Activated CD4-positive, alpha-beta memory T cell treated with anti-CD3 and anti-CD28 coated beads for 36 hours (primary cell): ENCODE measurements at regions not wholly inside any gene's neighbourhood (a gene's known extent, or its start where the extent isn't known, plus 50 kb on each side); places are given as distances from the start of the nearest gene placed in this dataset.

Experiments
- CTCF ChIA-PET: fragments of 350-600 bp; sonication (Branson Sonifier 250); formaldehyde crosslinking; loops from one replicate; lab custom pipeline; 2021; ENCODE audit warnings: antibody characterized with exemption, inconsistent platforms; lab: Charles Lee
- POLR2A ChIA-PET: fragments of 350-600 bp; sonication (Branson Sonifier 250); formaldehyde crosslinking; loops from one replicate; lab custom pipeline; 2021; ENCODE audit warnings: antibody characterized with exemption; lab: Charles Lee
- DNase-seq: peaks from one replicate; pipeline ENCODE4 v3.0.0-alpha.2; 2020
- H3K27ac Mint-ChIP-seq: one replicate; pipeline ENCODE4 v1.8.0; 2021; ENCODE audit warnings: mixed read lengths
- H3K27me3 Mint-ChIP-seq: one replicate; pipeline ENCODE4 v1.8.0; 2021; ENCODE audit warnings: mixed read lengths
- H3K36me3 Mint-ChIP-seq: one replicate; pipeline ENCODE4 v1.8.0; 2021; ENCODE audit warnings: mixed read lengths
- H3K4me1 Mint-ChIP-seq: one replicate; pipeline ENCODE4 v1.8.0; 2021; ENCODE audit warnings: low read depth, mixed read lengths
- H3K4me3 Mint-ChIP-seq: one replicate; pipeline ENCODE4 v1.8.0; 2021; ENCODE audit warnings: mild to moderate bottlenecking, mixed read lengths
- H3K9me3 Mint-ChIP-seq: one replicate; pipeline ENCODE4 v1.8.0; 2021; ENCODE audit warnings: mixed read lengths
- intact Hi-C: fragments of 100-400 bp; cut with micrococcal nuclease; formaldehyde crosslinking; loops from one replicate; pipeline ENCODE4 v1.15.1; 2023

DNA sequence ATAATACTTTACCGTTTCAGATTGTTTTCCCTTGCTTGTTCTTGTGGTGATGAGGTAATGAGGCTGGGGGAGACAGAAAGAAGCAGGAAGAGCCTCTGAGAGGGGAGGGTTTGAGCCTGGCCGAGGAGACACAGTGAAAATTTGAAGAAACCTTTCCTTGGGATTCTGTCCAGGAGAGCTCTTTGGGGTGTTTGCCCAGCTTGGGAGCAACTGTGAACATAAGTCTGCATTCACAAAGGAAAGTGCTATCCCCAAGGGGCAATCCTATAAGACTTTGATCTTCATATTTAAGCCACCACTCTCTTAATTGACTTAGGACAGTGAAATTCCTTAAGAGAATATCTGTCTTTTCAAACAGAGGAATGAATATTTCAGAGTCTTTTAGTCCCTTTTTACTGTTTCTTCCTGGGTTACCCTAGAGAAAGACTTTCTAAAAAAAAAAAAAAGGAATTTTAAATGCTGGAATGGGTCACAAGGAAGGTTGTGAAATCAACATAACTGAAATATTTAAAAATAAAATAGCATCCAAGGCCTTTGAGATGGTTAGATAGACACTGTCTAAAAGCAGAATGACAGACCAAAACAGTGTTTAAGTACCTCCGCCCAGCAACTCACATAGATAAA is 52.5 kb upstream of the STAM2 start:
- H3K9me3 Mint-ChIP-seq: no peaks in the 10 kb centered on the region
- H3K27me3 Mint-ChIP-seq: peaks cover 1% of the 10 kb centered on the region
- H3K36me3 Mint-ChIP-seq: no peaks in the 10 kb centered on the region
- ChIA-PET CTCF (no interaction called here), POLR2A (no interaction called here)
- no peak overlapping the region for H3K27ac Mint-ChIP-seq
- no peak overlapping the region for H3K4me3 Mint-ChIP-seq
- H3K4me1 Mint-ChIP-seq: no peaks in the 10 kb centered on the region
- intact Hi-C loops: no loop called here
- DNase-seq: no peak

DNA sequence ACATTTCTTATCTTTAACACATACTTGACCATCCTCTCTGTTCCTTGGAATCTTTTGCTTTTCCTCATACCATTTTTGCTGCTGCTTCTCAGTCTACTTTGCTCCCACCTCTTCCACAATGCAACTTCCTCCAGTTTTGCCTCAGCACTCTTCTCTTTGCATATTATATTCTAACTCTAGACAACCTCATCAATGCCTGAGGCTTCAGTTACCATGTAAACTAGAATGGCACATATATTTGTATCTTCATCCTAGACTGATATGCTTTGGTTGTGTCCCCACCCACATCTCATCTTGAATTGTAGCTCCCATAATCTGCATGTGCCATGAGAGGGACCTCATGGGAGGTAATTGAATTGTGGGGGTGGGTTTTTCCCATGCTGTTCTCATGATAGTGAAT is 55.9 kb upstream of the STAM2 start:
- no peaks in the 10 kb centered on the region for H3K4me1 Mint-ChIP-seq
- ChIA-PET CTCF (no interaction called here), POLR2A (no interaction called here)
- no peak overlapping the region for H3K27ac Mint-ChIP-seq
- no peak overlapping the region for H3K4me3 Mint-ChIP-seq
- no peaks in the 10 kb centered on the region for H3K36me3 Mint-ChIP-seq
- DNase-seq: no peak
- no peaks in the 10 kb centered on the region for H3K9me3 Mint-ChIP-seq
- intact Hi-C loops: no loop called here
- H3K27me3 Mint-ChIP-seq: peaks cover 1% of the 10 kb centered on the region

DNA sequence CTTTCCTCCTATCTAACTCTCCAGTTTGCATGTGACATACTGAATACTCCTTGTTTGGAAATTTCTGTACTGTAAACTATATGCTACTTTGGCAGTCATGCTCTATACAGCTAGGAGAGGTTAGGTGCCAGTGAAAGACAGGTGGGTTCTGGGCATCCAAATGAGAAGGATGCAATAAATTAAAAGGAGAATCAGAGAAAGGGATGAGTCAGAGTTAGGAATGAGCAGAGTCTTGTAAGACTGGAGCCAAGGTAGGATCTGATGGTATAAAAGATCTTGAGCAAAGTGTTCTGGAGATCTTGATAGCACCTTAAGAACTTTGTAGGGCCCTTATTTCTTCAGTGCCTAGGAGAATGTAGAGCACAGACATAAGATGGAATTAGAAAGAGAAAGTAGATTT is 58.7 kb upstream of the STAM2 start:
- no peaks in the 10 kb centered on the region for H3K4me1 Mint-ChIP-seq
- ChIA-PET POLR2A (no interaction called here), CTCF (no interaction called here)

DNA sequence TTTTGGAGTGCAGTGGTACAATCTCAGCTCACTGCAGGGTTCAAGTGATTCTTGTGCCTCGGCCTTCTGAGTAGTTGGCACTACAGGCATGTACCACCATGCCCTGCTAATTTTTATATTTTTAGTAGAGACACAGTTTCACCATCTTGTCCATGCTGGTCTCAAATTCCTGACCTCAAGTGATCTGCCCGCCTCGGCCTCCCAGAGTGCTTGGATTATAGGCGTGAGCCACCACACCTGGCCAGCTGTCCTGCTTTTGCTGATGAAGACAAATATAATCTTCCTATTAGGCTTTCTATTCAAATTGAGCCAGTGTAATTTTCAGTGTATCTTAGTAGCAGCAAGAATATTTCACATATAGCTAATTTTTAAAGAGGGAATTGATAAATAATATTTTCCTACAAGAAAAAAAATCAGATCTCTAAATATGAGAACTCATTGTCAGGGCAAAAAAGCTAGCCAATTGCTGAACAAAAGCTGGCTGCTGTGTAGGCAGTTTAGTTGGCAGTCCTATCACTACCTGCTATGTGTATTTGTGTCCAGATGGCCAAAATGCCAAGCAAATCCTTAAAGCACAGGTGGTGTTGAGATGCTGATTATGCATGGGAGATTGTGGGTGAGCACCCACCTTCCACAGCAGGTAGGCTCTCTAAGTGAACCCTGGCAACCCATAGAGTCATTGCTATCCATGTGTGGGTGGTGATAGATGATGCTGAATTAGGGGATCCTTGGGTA is 60.8 kb upstream of the STAM2 start:
- no peak for DNase-seq
- H3K9me3 Mint-ChIP-seq: peaks cover 12% of the 10 kb centered on the region
- CTCF ChIA-PET: no interaction called here

More for the DNA sequence above, 58.7 kb upstream of the STAM2 start:
- Mint-ChIP-seq H3K27ac (no peak overlapping the region), H3K27me3 (no peaks in the 10 kb centered on the region), H3K36me3 (no peaks in the 10 kb centered on the region), H3K4me3 (no peak overlapping the region), H3K9me3 (no peaks in the 10 kb centered on the region)
- DNase-seq: no peak
- intact Hi-C loops: no loop called here

DNA sequence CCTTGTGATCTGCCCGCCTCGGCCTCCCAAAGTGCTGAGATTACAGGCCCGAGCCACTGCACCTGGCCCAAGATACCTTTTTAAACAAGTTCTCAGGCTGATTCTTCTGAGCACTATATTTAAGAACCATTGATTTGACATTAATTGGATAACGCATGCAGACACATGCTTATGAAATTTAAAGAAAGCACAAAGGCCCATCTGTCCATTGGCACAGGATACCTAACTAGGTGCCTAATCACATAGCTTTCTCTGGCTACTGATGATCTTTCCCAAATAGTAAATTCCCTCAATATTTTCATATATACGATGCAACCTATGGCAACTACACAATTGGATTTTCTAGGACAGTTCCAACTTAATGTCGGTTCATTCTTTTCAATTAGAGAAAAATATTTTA is 62.5 kb upstream of the STAM2 start:
- no peak overlapping the region for H3K4me3 Mint-ChIP-seq
- H3K4me1 Mint-ChIP-seq: no peaks in the 10 kb centered on the region

More for the DNA sequence above, 60.8 kb upstream of the STAM2 start:
- no peaks in the 10 kb centered on the region for H3K4me1 Mint-ChIP-seq
- H3K27ac Mint-ChIP-seq: no peak overlapping the region
- no peaks in the 10 kb centered on the region for H3K36me3 Mint-ChIP-seq
- POLR2A ChIA-PET: no interaction called here
- intact Hi-C loops: no loop called here
- no peak overlapping the region for H3K4me3 Mint-ChIP-seq
- H3K27me3 Mint-ChIP-seq: no peaks in the 10 kb centered on the region

DNA sequence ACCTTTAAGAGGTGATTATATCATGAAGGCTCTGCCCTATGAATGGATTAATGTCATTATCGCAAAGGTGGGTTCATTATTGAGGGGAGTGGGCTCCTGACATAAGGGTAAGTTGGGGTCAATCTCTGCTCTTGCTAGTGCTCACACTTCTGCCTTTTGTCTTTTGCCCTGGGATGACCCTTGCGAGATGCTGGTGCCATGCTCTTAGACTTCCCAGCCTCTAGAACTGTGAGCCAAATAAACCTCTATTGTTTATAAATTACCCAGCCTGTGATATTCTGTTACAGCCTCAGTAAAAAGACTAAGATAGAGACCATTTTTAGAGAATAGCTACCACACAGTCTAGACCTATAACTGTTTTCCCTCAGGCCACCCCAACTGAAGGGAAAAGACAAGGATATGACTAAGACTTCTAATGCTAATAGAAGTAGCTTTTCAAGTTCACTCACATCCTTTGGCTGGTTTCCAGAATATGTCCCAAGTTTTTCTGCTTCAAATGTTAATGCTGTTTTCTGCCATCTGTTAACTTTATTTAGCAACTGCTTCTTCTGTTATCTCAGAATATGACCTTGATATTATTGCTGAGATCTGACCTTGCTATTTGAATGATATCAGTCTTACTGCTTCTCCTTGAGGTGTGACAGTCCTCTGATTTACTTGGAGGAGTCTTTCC is 65.1 kb upstream of the STAM2 start:
- Mint-ChIP-seq H3K36me3 (no peaks in the 10 kb centered on the region), H3K4me3 (no peak overlapping the region), H3K4me1 (no peaks in the 10 kb centered on the region), H3K9me3 (peaks cover 12% of the 10 kb centered on the region), H3K27ac (no peak overlapping the region), H3K27me3 (no peaks in the 10 kb centered on the region)
- no peak for DNase-seq
- ChIA-PET POLR2A (no interaction called here), CTCF (interaction anchor here (0.6 kb wide), 1 partner anchor 15 kb away, joined by 4 read pairs; no protein-coding TSS in a partner anchor)
- intact Hi-C loops: no loop called here

More for the DNA sequence above, 62.5 kb upstream of the STAM2 start:
- no peak overlapping the region for H3K27ac Mint-ChIP-seq
- peaks cover 12% of the 10 kb centered on the region for H3K9me3 Mint-ChIP-seq
- no peak for DNase-seq
- intact Hi-C loops: no loop called here
- no peaks in the 10 kb centered on the region for H3K36me3 Mint-ChIP-seq
- ChIA-PET CTCF (no interaction called here), POLR2A (no interaction called here)
- no peaks in the 10 kb centered on the region for H3K27me3 Mint-ChIP-seq

DNA sequence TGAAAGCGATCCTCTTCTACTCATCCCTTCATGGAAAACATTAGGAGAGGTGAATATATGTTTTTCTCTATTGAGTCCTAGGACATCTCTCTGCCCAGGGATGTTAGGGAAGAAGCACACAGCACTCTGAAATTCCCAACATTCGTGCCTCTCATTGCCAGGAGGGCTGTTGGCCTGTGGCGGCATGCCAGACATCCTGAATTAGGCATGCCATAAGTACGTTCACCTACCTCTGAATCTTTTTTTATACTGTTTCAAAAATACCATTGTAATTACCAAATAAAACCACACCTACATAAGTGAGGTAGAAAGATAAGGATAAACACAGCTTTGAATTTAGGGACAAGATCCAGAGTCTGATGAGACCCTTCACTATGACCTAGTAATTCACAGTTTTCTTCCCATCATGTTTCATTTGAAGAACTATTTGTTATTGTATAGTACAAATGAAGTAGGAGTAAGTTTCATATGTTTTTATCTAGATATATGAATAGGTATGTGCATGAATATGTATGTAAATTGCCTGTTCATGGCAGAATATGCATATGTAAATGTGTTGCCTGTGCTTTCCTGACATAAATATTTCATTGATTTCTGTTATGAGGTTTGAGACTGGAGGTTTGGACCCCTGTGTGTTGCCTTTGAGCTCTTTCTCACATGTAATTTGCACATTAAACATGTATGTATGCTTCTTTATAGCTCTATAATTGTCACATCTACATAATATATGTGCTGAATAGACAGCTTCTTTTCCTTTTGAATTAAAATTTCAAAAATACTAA is 66.6 kb upstream of the STAM2 start:
- ChIA-PET POLR2A (no interaction called here), CTCF (no interaction called here)
- no peak for DNase-seq
- no peaks in the 10 kb centered on the region for H3K4me1 Mint-ChIP-seq
- H3K36me3 Mint-ChIP-seq: no peaks in the 10 kb centered on the region
- H3K4me3 Mint-ChIP-seq: no peak overlapping the region
- H3K27me3 Mint-ChIP-seq: no peaks in the 10 kb centered on the region
- H3K9me3 Mint-ChIP-seq: peaks cover 12% of the 10 kb centered on the region
- H3K27ac Mint-ChIP-seq: no peak overlapping the region
- intact Hi-C loops: no loop called here

DNA sequence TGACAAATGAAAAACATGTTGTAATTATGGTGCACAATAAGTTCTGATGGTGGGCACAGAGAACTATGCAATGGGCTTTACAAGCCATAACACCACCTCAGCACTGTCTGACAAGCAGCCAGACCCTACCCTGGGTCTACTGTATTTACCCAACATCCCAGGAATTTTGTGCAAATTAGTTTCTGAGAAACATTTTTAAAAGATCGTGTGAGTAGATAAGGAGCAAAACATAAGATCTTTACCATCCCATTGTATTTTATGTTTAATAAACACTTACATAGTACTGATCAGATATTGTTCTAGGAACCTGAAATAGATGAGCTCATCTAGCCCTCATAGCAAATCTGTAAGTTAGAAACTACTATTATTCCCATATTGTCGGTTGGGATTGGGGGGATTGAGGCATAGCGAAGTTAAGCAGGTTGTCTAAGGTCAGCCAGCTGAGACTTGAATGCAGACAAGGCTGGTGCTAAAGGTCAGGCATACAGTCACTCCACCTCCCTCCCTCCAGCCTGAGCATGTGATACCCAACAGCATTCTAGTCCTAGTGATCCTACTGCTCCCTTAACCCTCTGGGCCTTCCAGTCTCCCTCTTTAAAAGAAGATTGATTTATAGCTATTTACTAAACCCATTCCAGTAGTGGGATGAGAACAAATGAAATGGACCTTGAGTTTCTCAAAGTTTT is 67.4 kb upstream of the STAM2 start:
- POLR2A ChIA-PET: no interaction called here
- no peak overlapping the region for H3K4me3 Mint-ChIP-seq
- no peaks in the 10 kb centered on the region for H3K36me3 Mint-ChIP-seq
- intact Hi-C loops: no loop called here
- H3K27ac Mint-ChIP-seq: no peak overlapping the region
- peaks cover 12% of the 10 kb centered on the region for H3K9me3 Mint-ChIP-seq
- DNase-seq: no peak
- H3K4me1 Mint-ChIP-seq: no peaks in the 10 kb centered on the region
- CTCF ChIA-PET: no interaction called here
- H3K27me3 Mint-ChIP-seq: no peaks in the 10 kb centered on the region

DNA sequence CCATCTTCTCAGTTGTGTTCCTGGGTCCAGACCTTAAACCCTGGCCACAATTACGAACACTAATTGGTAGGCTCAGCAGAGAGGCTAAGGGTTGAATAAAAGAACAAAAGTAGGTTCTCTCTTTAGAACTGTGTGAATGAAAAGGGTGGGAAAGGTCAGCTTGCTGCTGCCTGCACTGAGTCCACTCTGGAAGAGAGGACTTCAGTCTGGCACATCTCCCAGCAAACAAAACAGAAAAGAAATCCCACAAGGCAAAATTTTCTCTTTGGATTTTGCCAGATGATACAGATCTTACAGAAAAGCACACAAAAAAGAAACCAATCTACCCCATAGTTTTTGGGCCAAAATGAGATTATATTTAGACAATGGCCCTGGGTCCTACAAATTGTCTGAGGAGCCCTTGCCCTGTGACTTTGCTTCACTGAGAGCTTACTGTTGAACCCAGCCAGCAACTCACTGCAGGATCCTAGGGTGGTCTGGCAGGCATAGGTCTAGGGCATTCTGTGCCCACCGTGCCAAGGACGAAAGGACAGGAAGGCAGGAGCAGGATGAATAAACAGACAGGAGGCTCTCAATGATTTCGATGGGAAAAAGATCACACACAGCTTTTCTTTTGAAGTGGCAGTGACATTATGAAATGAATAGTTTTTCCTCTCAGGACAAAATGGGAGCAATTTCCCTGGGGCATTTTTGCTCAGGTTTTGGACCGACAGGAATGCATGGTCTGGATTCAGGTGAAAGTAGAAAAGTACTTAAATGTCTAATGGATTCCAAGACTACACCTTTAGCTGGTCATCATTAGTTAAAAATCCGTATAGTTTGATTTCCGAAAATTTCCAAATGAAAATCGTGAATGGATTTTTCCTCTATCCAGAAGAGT is 68.4 kb upstream of the STAM2 start:
- POLR2A ChIA-PET: no interaction called here
- no peak for DNase-seq
- Mint-ChIP-seq H3K36me3 (no peaks in the 10 kb centered on the region), H3K27me3 (no peaks in the 10 kb centered on the region), H3K4me1 (no peaks in the 10 kb centered on the region), H3K4me3 (no peak overlapping the region), H3K27ac (no peak overlapping the region), H3K9me3 (peaks cover 12% of the 10 kb centered on the region)
- intact Hi-C loops: no loop called here
- CTCF ChIA-PET: no interaction called here

DNA sequence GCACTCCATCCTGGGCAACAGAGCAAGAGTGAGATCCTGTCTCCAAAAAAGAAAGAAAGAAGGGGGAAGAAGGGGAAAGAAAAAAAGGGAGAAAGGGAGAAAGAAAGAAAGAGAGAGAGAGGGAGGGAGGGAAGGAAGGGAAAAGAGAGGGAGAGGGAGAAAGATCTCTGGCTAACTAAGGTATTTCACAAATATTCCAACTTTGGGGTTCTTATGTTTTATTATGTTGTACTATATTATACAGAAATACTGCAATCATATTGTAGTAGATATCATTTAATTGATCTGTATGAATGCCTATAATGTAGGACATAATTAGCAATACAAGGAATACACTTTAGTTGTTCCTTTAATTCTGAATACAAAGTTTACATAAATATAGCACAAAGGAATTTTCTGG is 70.1 kb upstream of the STAM2 start:
- Mint-ChIP-seq H3K27me3 (peaks cover 4% of the 10 kb centered on the region), H3K4me3 (no peak overlapping the region), H3K4me1 (no peaks in the 10 kb centered on the region), H3K27ac (no peak overlapping the region), H3K36me3 (no peaks in the 10 kb centered on the region), H3K9me3 (peaks cover 3% of the 10 kb centered on the region)
- POLR2A ChIA-PET: no interaction called here
- no peak for DNase-seq
- CTCF ChIA-PET: no interaction called here
- intact Hi-C loops: no loop called here

DNA sequence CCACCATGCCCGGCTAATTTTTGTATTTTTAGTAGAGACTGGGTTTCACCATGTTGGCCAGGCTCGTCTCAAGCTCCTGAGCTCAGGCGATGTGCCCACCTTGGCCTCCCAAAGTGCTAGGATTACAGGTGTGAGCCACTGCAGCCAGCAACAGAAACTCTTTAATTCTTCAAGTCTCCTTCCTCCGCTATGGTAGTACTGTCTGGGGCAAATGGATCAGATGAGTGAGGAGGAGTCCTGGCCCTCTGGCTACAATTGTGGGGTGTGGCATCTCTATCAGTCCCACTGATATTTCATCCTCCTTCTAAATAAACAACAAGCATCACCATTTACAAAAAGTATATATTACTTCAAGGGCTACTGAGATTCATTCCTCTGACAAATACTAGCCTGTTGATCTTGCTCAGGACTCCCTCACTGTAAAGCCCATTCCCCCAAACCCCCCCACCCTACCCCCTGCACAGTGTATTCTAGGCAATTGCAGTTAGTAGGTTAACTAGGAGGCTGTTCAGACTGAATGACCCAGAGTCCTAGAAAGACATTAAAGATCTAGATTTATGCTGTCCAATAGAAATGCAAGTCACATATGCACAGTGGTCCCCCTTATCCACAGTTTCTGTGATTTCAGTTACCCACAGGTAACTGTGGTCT is 71.2 kb upstream of the STAM2 start:
- H3K9me3 Mint-ChIP-seq: no peaks in the 10 kb centered on the region
- no peak overlapping the region for H3K27ac Mint-ChIP-seq
- H3K27me3 Mint-ChIP-seq: peaks cover 4% of the 10 kb centered on the region
- no peaks in the 10 kb centered on the region for H3K4me1 Mint-ChIP-seq
- ChIA-PET POLR2A (no interaction called here), CTCF (no interaction called here)
- DNase-seq: no peak
- intact Hi-C loops: no loop called here
- no peak overlapping the region for H3K4me3 Mint-ChIP-seq
- no peaks in the 10 kb centered on the region for H3K36me3 Mint-ChIP-seq
